GM19043 (cell line): ENCODE measurements at regions not wholly inside any gene's neighbourhood (a gene's known extent, or its start where the extent isn't known, plus 50 kb on each side); places are given as distances from the start of the nearest gene placed in this dataset.
A peak's percentile ranks its signal among the peaks of the same experiment; 100 is the strongest.
"Not testable (repeated sequence)": the region's sequence is repeated elsewhere in the genome, so short reads cannot be mapped to it uniquely, and the experiment has no call there.

Experiments
- ATAC-seq: cut with Tn5 transposase; IDR thresholded peaks from one replicate; pipeline ENCODE4 v1.9.1; 2021; ENCODE audit warnings: low read depth; ENCODE audit not compliant: unreplicated experiment

- no peak for ATAC-seq
Measured at GRCh38 chr4:19026281-19026680, 1004.7 kb upstream of the LCORL start.

- ATAC-seq: no peak
Measured at GRCh38 chr4:19025031-19025430, 1003.5 kb upstream of the LCORL start.

GRCh38 chr4:19024047-19024446 lies 1002.5 kb upstream of the LCORL start:
- no peak for ATAC-seq

GRCh38 chr4:19021617-19022016 lies 1000.1 kb upstream of the LCORL start:
- no peak for ATAC-seq

- ATAC-seq: not testable (repeated sequence)
Measured at GRCh38 chr4:19016550-19016949, 995.0 kb upstream of the LCORL start.

- no peak for ATAC-seq
Measured at GRCh38 chr4:19014594-19014993, 993.0 kb upstream of the LCORL start.

GRCh38 chr4:19010761-19011160 lies 989.2 kb upstream of the LCORL start:
- ATAC-seq: no peak

- no peak for ATAC-seq
Measured at GRCh38 chr4:19009881-19010280, 988.3 kb upstream of the LCORL start.

GRCh38 chr4:19005211-19005610 lies 983.7 kb upstream of the LCORL start:
- no peak for ATAC-seq

GRCh38 chr4:19002170-19002569 lies 980.6 kb upstream of the LCORL start:
- ATAC-seq: no peak

GRCh38 chr4:18999595-18999994 lies 978.0 kb upstream of the LCORL start:
- no peak for ATAC-seq

- no peak for ATAC-seq
Measured at GRCh38 chr4:18981234-18981615, 959.7 kb upstream of the LCORL start.

GRCh38 chr4:18980516-18981233 lies 959.1 kb upstream of the LCORL start:
- peak; percentile 85 for ATAC-seq

GRCh38 chr4:18976884-18977283 lies 955.3 kb upstream of the LCORL start:
- no peak for ATAC-seq

- ATAC-seq: no peak
Measured at GRCh38 chr4:18975916-18976808, 954.6 kb upstream of the LCORL start.

- ATAC-seq: no peak
Measured at GRCh38 chr4:18973296-18973695, 951.7 kb upstream of the LCORL start.

GRCh38 chr4:18961879-18962278 lies 940.3 kb upstream of the LCORL start:
- ATAC-seq: no peak

- ATAC-seq: no peak
Measured at GRCh38 chr4:18961266-18961665, 939.7 kb upstream of the LCORL start.

- ATAC-seq: no peak
Measured at GRCh38 chr4:18957716-18958115, 936.2 kb upstream of the LCORL start.

GRCh38 chr4:18954538-18954937 lies 933.0 kb upstream of the LCORL start:
- ATAC-seq: no peak

GRCh38 chr4:18953613-18954012 lies 932.1 kb upstream of the LCORL start:
- no peak for ATAC-seq

- no peak for ATAC-seq
Measured at GRCh38 chr4:18945464-18945863, 923.9 kb upstream of the LCORL start.
